NB4 (cell line): ENCODE measurements at regions not wholly inside any gene's neighbourhood (a gene's known extent, or its start where the extent isn't known, plus 50 kb on each side); places are given as distances from the start of the nearest gene placed in this dataset.

Experiments
- CTCF ChIP-seq: IDR thresholded peaks from one replicate; pipeline ENCODE4 v1.5.1; 2012; ENCODE audit warnings: low read depth, low read length
- MAX ChIP-seq: IDR thresholded peaks from 2 replicates; pipeline ENCODE4 v1.6.1; 2011; ENCODE audit warnings: low read depth, low read length
- POLR2A ChIP-seq: IDR thresholded peaks from 2 replicates; pipeline ENCODE4 v1.6.1; 2011; ENCODE audit warnings: mild to moderate bottlenecking; ENCODE audit not compliant: insufficient read length; ENCODE audit errors: extremely low read depth

- no peak for TF ChIP-seq CTCF
- TF ChIP-seq MAX, result no peak
- TF ChIP-seq POLR2A, result no peak
Observed at GRCh38 chr11:69975822-69976221, 102.3 kb upstream of the ANO1 start.
